HEK293 (cell line): ENCODE measurements at regions not wholly inside any gene's neighbourhood (a gene's known extent, or its start where the extent isn't known, plus 50 kb on each side); places are given as distances from the start of the nearest gene placed in this dataset.

Experiments
- CTCF ChIA-PET: fragments of 350-600 bp; formaldehyde crosslinking; extraction: SDS; loops from one replicate; lab custom pipeline; 2021; ENCODE audit warnings: antibody characterized with exemption; lab: Yijun Ruan, JAX
- POLR2A ChIA-PET: fragments of 300-600 bp; formaldehyde crosslinking; extraction: SDS; loops from one replicate; lab custom pipeline; 2020; ENCODE audit warnings: antibody characterized with exemption, inconsistent platforms; lab: Yijun Ruan, JAX
- H3K27ac ChIP-seq: fragments of 200-500 bp; sonication (Bioruptor generic); 2 replicates; pipeline ENCODE4 v1.5.1; 2014; ENCODE audit warnings: low read depth, low read length, control low read depth, inconsistent platforms; ENCODE audit errors: extremely low read depth
- H3K36me3 ChIP-seq, 2 experiments: fragments of 200-500 bp in 1 of 2; sonication (Bioruptor generic) in 1 of 2; 1 replicate in 1 of 2; 2 replicates in 1 of 2; pipeline ENCODE4 v1.5.1; 2014 to 2017; ENCODE audit warnings: inconsistent platforms in 2 of 2, low read length in 2 of 2; ENCODE audit not compliant: control insufficient read depth in 2 of 2, insufficient read depth in 1 of 2
- H3K4me1 ChIP-seq: fragments of 200-500 bp; sonication (Bioruptor generic); 2 replicates; pipeline ENCODE4 v1.5.1; 2014; ENCODE audit warnings: mild to moderate bottlenecking, low read length, inconsistent platforms; ENCODE audit not compliant: control insufficient read depth, insufficient read depth
- H3K4me3 ChIP-seq: 2 replicates; pipeline ENCODE4 v1.5.1; 2011; ENCODE audit warnings: low read depth, mild to moderate bottlenecking, control low read depth, low read length, moderate library complexity
- H3K9me3 ChIP-seq: fragments of 200-500 bp; sonication (Bioruptor generic); 2 replicates; pipeline ENCODE4 v1.5.1; 2014; ENCODE audit warnings: low read depth, low read length, inconsistent platforms; ENCODE audit not compliant: control insufficient read depth, insufficient read depth
- GLI2 ChIP-seq: fragments of 450-650 bp; formaldehyde crosslinking; IDR thresholded peaks from 2 replicates; pipeline ENCODE4; 2017; ENCODE audit warnings: missing biosample characterization, missing genetic modification characterization, low read depth, borderline replicate concordance
- KLF10 ChIP-seq: fragments of 450-650 bp; IDR thresholded peaks from 2 replicates; pipeline ENCODE4 v1.5.1; 2018; ENCODE audit warnings: missing biosample characterization, mild to moderate bottlenecking, missing genetic modification characterization
- TRIM28 ChIP-seq: IDR thresholded peaks from 2 replicates; pipeline ENCODE4 v1.6.1; 2011; ENCODE audit warnings: low read length, control low read depth, borderline replicate concordance
- ZFP41 ChIP-seq: fragments of 450-650 bp; formaldehyde crosslinking; IDR thresholded peaks from 2 replicates; pipeline ENCODE4 v1.5.1; 2016; ENCODE audit warnings: missing biosample characterization, missing genetic modification characterization, borderline replicate concordance
- ZFP69B ChIP-seq: fragments of 450-650 bp; formaldehyde crosslinking; IDR thresholded peaks from 2 replicates; pipeline ENCODE4 v1.5.1; 2016; ENCODE audit warnings: missing biosample characterization, missing genetic modification characterization
- ZIC2 ChIP-seq: fragments of 450-650 bp; formaldehyde crosslinking; IDR thresholded peaks from 2 replicates; pipeline ENCODE4 v1.5.1; 2016; ENCODE audit warnings: missing biosample characterization, missing genetic modification characterization
- ZNF155 ChIP-seq: fragments of 450-650 bp; formaldehyde crosslinking; IDR thresholded peaks from 2 replicates; pipeline ENCODE4 v1.5.1; 2016; ENCODE audit warnings: missing biosample characterization, missing genetic modification characterization
- ZNF16 ChIP-seq: fragments of 450-650 bp; formaldehyde crosslinking; IDR thresholded peaks from 2 replicates; pipeline ENCODE4 v1.5.1; 2016; ENCODE audit warnings: low read depth, missing biosample characterization, missing genetic modification characterization
- ZNF239 ChIP-seq: fragments of 450-650 bp; formaldehyde crosslinking; IDR thresholded peaks from 2 replicates; pipeline ENCODE4 v1.5.1; 2016; ENCODE audit warnings: missing biosample characterization, missing genetic modification characterization
- ZNF26 ChIP-seq: fragments of 450-650 bp; formaldehyde crosslinking; IDR thresholded peaks from 2 replicates; pipeline ENCODE4 v1.5.1; 2016; ENCODE audit warnings: missing biosample characterization, missing genetic modification characterization
- ZNF302 ChIP-seq: fragments of 450-650 bp; formaldehyde crosslinking; IDR thresholded peaks from 2 replicates; pipeline ENCODE4 v1.5.1; 2016; ENCODE audit warnings: missing biosample characterization, missing genetic modification characterization, low read depth
- ZNF324 ChIP-seq: fragments of 450-650 bp; formaldehyde crosslinking; IDR thresholded peaks from 2 replicates; pipeline ENCODE4 v1.5.1; 2016; ENCODE audit warnings: missing biosample characterization, missing genetic modification characterization
- ZNF350 ChIP-seq: fragments of 450-650 bp; formaldehyde crosslinking; IDR thresholded peaks from 2 replicates; pipeline ENCODE4 v1.5.0; 2017; ENCODE audit warnings: missing biosample characterization, mild to moderate bottlenecking, missing genetic modification characterization
- ZNF423 ChIP-seq: fragments of 450-650 bp; formaldehyde crosslinking; IDR thresholded peaks from 2 replicates; pipeline ENCODE4 v1.5.1; 2016; ENCODE audit warnings: missing biosample characterization, missing genetic modification characterization
- ZNF473 ChIP-seq: fragments of 450-650 bp; formaldehyde crosslinking; IDR thresholded peaks from 2 replicates; pipeline ENCODE4 v1.5.1; 2017; ENCODE audit warnings: missing biosample characterization, missing genetic modification characterization
- ZNF501 ChIP-seq: fragments of 450-650 bp; formaldehyde crosslinking; IDR thresholded peaks from 2 replicates; pipeline ENCODE4 v1.5.1; 2016; ENCODE audit warnings: missing biosample characterization, missing genetic modification characterization
- ZNF544 ChIP-seq: fragments of 450-650 bp; formaldehyde crosslinking; IDR thresholded peaks from 2 replicates; pipeline ENCODE4 v1.5.0; 2017; ENCODE audit warnings: missing biosample characterization, missing genetic modification characterization
- ZNF561 ChIP-seq: fragments of 450-650 bp; IDR thresholded peaks from 2 replicates; pipeline ENCODE4 v1.5.1; 2018; ENCODE audit warnings: missing biosample characterization, missing genetic modification characterization, borderline replicate concordance
- ZNF585B ChIP-seq: fragments of 450-650 bp; formaldehyde crosslinking; IDR thresholded peaks from 2 replicates; pipeline ENCODE4 v1.5.1; 2016; ENCODE audit warnings: missing biosample characterization, missing genetic modification characterization
- ZNF626 ChIP-seq: fragments of 450-650 bp; sonication (Bioruptor Pico); formaldehyde crosslinking; IDR thresholded peaks from 2 replicates; pipeline ENCODE4 v1.5.1; 2018; ENCODE audit warnings: missing biosample characterization, missing genetic modification characterization, inconsistent platforms
- ZNF645 ChIP-seq: fragments of 450-650 bp; formaldehyde crosslinking; IDR thresholded peaks from 2 replicates; pipeline ENCODE4; 2016; ENCODE audit warnings: missing biosample characterization, missing genetic modification characterization
- ZNF768 ChIP-seq: fragments of 450-650 bp; formaldehyde crosslinking; IDR thresholded peaks from 2 replicates; pipeline ENCODE4 v1.5.1; 2018; ENCODE audit warnings: missing biosample characterization, mild to moderate bottlenecking, missing genetic modification characterization
- ZNF777 ChIP-seq: fragments of 450-650 bp; formaldehyde crosslinking; IDR thresholded peaks from 2 replicates; pipeline ENCODE4 v1.5.1; 2017; ENCODE audit warnings: missing biosample characterization, missing genetic modification characterization, borderline replicate concordance
- ZNF837 ChIP-seq: fragments of 450-650 bp; formaldehyde crosslinking; IDR thresholded peaks from 2 replicates; pipeline ENCODE4 v1.5.1; 2016; ENCODE audit warnings: missing biosample characterization, missing genetic modification characterization
- ZXDB ChIP-seq: fragments of 450-650 bp; formaldehyde crosslinking; IDR thresholded peaks from 2 replicates; pipeline ENCODE4 v1.5.1; 2016; ENCODE audit warnings: missing biosample characterization, missing genetic modification characterization
- TF ChIP-seq, protein P1 (sequence below): fragments of 450-650 bp; formaldehyde crosslinking; IDR thresholded peaks from 2 replicates; pipeline ENCODE4 v1.5.1; 2016; ENCODE audit warnings: missing biosample characterization, missing genetic modification characterization
- TF ChIP-seq, protein P2 (sequence below): fragments of 450-650 bp; formaldehyde crosslinking; IDR thresholded peaks from 2 replicates; pipeline ENCODE4 v1.5.1; 2017; ENCODE audit warnings: missing biosample characterization, missing genetic modification characterization

DNA sequence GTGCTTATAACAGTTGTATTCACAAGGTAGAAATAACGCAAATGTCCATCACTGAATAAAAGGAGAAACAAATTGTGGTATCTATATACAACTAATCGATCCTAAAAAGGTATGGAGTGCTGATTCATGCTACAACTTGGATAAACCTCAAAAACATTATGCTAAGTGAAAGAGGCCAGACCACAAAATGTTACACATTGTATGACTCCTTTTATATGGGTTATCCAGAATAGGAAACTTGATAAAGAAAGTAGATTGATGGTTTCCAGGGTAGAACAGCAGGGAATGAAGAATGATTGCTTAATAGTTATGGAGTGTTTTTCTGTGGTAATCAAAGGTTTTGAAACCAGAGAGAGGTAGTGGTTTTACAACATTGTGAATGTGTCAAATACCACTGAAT is 432.2 kb upstream of the TRIB2 start:
- H3K4me3 ChIP-seq = no peak overlapping the region
- ChIA-PET POLR2A (no interaction called here), CTCF (no interaction called here)
- H3K4me1 ChIP-seq = peaks cover 13% of the 10 kb centered on the region; the same call in 1 of the 2 replicates
- no peaks in the 10 kb centered on the region for H3K36me3 ChIP-seq
- TF ChIP-seq ZNF561 (no peak), ZNF350 (tag by site-specific recombination) (no peak), TRIM28 (no peak), ZNF324 (tag by site-specific recombination) (no peak), ZNF626 (tag by site-specific recombination) (no peak), GLI2 (tag by site-specific recombination) (no peak), ZNF302 (tag by site-specific recombination) (no peak), ZXDB (tag by site-specific recombination) (no peak), ZNF585B (tag by site-specific recombination) (no peak), ZFP69B (tag by site-specific recombination) (no peak), ZNF423 (tag by site-specific recombination) (no peak), ZNF501 (tag by site-specific recombination) (no peak), ZFP41 (tag by site-specific recombination) (no peak), ZNF837 (tag by site-specific recombination) (no peak), ZNF645 (tag by site-specific recombination) (no peak), ZNF16 (tag by site-specific recombination) (no peak)
- TF ChIP-seq, protein P1, sequence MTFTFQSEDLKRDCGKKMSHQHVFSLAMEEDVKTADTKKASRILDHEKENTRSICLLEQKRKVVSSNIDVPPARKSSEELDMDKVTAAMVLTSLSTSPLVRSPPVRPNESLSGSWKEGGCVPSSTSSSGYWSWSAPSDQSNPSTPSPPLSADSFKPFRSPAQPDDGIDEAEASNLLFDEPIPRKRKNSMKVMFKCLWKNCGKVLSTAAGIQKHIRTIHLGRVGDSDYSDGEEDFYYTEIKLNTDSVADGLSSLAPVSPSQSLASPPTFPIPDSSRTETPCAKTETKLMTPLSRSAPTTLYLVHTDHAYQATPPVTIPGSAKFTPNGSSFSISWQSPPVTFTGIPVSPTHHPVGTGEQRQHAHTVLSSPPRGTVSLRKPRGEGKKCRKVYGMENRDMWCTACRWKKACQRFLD (tag by site-specific recombination) = no peak
- H3K27ac ChIP-seq = no peak overlapping the region
- no peaks in the 10 kb centered on the region for H3K9me3 ChIP-seq

- Histone ChIP-seq H3K36me3 (no peaks in the 10 kb centered on the region), H3K27ac (no peak overlapping the region), H3K9me3 (no peaks in the 10 kb centered on the region), H3K4me1 (peaks cover 13% of the 10 kb centered on the region; the same call in 1 of the 2 replicates), H3K4me3 (no peak overlapping the region)
- ChIA-PET CTCF (interaction anchor here (0.6 to 1.1 kb wide), 3 partner anchors 9 to 139 kb away, joined by 3 read pairs; no protein-coding TSS in a partner anchor), POLR2A (no interaction called here)
- TF ChIP-seq ZNF768 = no peak
- no peak for TF ChIP-seq ZNF777 (tag by site-specific recombination)
Observed at GRCh38 chr2:12286347-12286746, 430.4 kb upstream of the TRIB2 start.

- CTCF ChIA-PET = interaction anchor here (1.1 to 1.2 kb wide), 2 partner anchors 8 to 429 kb away, joined by 3 to 5 read pairs; no protein-coding TSS in a partner anchor
- Histone ChIP-seq H3K4me3 (no peak overlapping the region), H3K9me3 (no peaks in the 10 kb centered on the region), H3K27ac (no peak overlapping the region; the same call in 1 of the 2 replicates), H3K4me1 (peaks cover 13% of the 10 kb centered on the region; the same call in 1 of the 2 replicates), H3K36me3 (no peaks in the 10 kb centered on the region)
- POLR2A ChIA-PET = no interaction called here
- TF ChIP-seq KLF10 (tag by site-specific recombination) = no peak
- no peak for TF ChIP-seq ZNF544 (tag by site-specific recombination)
- TF ChIP-seq, protein P2, sequence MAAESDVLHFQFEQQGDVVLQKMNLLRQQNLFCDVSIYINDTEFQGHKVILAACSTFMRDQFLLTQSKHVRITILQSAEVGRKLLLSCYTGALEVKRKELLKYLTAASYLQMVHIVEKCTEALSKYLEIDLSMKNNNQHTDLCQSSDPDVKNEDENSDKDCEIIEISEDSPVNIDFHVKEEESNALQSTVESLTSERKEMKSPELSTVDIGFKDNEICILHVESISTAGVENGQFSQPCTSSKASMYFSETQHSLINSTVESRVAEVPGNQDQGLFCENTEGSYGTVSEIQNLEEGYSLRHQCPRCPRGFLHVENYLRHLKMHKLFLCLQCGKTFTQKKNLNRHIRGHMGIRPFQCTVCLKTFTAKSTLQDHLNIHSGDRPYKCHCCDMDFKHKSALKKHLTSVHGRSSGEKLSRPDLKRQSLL (tag by site-specific recombination) = no peak
- no peak for TF ChIP-seq ZNF239
- no peak for TF ChIP-seq ZNF302 (tag by site-specific recombination)
- no peak for TF ChIP-seq GLI2 (tag by site-specific recombination)
- TF ChIP-seq ZNF26 (tag by site-specific recombination) = no peak
- TF ChIP-seq ZIC2 (tag by site-specific recombination) = no peak
- TF ChIP-seq ZNF473 (tag by site-specific recombination) = no peak
- no peak for TF ChIP-seq ZNF155 (tag by site-specific recombination)
Observed at GRCh38 chr2:12287220-12287751, 429.4 kb upstream of the TRIB2 start.
